HG02840 (cell line): ENCODE measurements at regions not wholly inside any gene's neighbourhood (a gene's known extent, or its start where the extent isn't known, plus 50 kb on each side); places are given as distances from the start of the nearest gene placed in this dataset.
"Not testable (repeated sequence)": the region's sequence is repeated elsewhere in the genome, so short reads cannot be mapped to it uniquely, and the experiment has no call there.

Source experiments
- ATAC-seq: cut with Tn5 transposase; IDR thresholded peaks from one replicate; pipeline ENCODE4 v1.9.1; 2021; ENCODE audit warnings: mild to moderate bottlenecking, moderate library complexity, moderate number of reproducible peaks; ENCODE audit not compliant: unreplicated experiment, low FRiP score

GRCh38 chr5:23451156-23451555, 56.3 kb upstream of the PRDM9 start:
- no peak for ATAC-seq

GRCh38 chr5:23450187-23450586, 57.2 kb upstream of the PRDM9 start:
- no peak for ATAC-seq

GRCh38 chr5:23448627-23449026, 58.8 kb upstream of the PRDM9 start:
- no peak for ATAC-seq

GRCh38 chr5:23446424-23446823, 61.0 kb upstream of the PRDM9 start:
- ATAC-seq, result no peak

GRCh38 chr5:23445573-23445972, 61.8 kb upstream of the PRDM9 start:
- no peak for ATAC-seq

- no peak for ATAC-seq
These were observed 66.7 kb upstream of the PRDM9 start for GRCh38 chr5:23440703-23441102.

GRCh38 chr5:23437011-23437410, 70.4 kb upstream of the PRDM9 start:
- ATAC-seq, result no peak

GRCh38 chr5:23433534-23434315, 73.7 kb upstream of the PRDM9 start:
- no peak for ATAC-seq

GRCh38 chr5:23428705-23429104, 78.7 kb upstream of the PRDM9 start:
- no peak for ATAC-seq

- not testable (repeated sequence) for ATAC-seq
These were observed 87.2 kb upstream of the PRDM9 start for GRCh38 chr5:23420214-23420613.

GRCh38 chr5:23419115-23419514, 88.3 kb upstream of the PRDM9 start:
- no peak for ATAC-seq

- no peak for ATAC-seq
These were observed 94.9 kb upstream of the PRDM9 start for GRCh38 chr5:23412515-23412914.

- ATAC-seq, result no peak
These were observed 95.4 kb upstream of the PRDM9 start for GRCh38 chr5:23411994-23412393.

- ATAC-seq, result no peak
These were observed 96.2 kb upstream of the PRDM9 start for GRCh38 chr5:23411200-23411599.

- not testable (repeated sequence) for ATAC-seq
These were observed 96.6 kb upstream of the PRDM9 start for GRCh38 chr5:23410775-23411174.

- no peak for ATAC-seq
These were observed 101.9 kb upstream of the PRDM9 start for GRCh38 chr5:23405316-23406068.

- ATAC-seq, result no peak
These were observed 104.8 kb upstream of the PRDM9 start for GRCh38 chr5:23402585-23402984.

- no peak for ATAC-seq
These were observed 106.5 kb upstream of the PRDM9 start for GRCh38 chr5:23400951-23401350.

GRCh38 chr5:23396346-23396745, 111.1 kb upstream of the PRDM9 start:
- no peak for ATAC-seq

GRCh38 chr5:23389291-23390101, 117.9 kb upstream of the PRDM9 start:
- ATAC-seq, result no peak

GRCh38 chr5:23385036-23385435, 122.4 kb upstream of the PRDM9 start:
- ATAC-seq, result no peak
